GM23248 (cell line): ENCODE measurements at regions not wholly inside any gene's neighbourhood (a gene's known extent, or its start where the extent isn't known, plus 50 kb on each side); places are given as distances from the start of the nearest gene placed in this dataset.
A peak's percentile ranks its signal among the peaks of the same experiment; 100 is the strongest.

ENCODE experiments used
- DNase-seq: peaks from one replicate; pipeline ENCODE4 v3.0.0-alpha.2; 2015
- H2AFZ ChIP-seq: fragments of 200-600 bp; sonication (generic); 2 replicates; pipeline ENCODE4 v1.6.1; 2016; ENCODE audit warnings: antibody characterized with exemption
- H3F3A ChIP-seq: fragments of 200-600 bp; sonication (generic); 2 replicates; pipeline ENCODE4 v1.6.1; 2016; ENCODE audit warnings: mild to moderate bottlenecking, antibody characterized with exemption, mixed run types; ENCODE audit not compliant: insufficient read depth
- H3K27ac ChIP-seq: fragments of 200-600 bp; sonication (generic); 2 replicates; pipeline ENCODE4 v1.5.1; 2016; ENCODE audit warnings: mild to moderate bottlenecking
- H3K27me3 ChIP-seq: fragments of 200-600 bp; sonication (generic); replicated peaks from 2 replicates; pipeline ENCODE4 v1.6.1; 2016; ENCODE audit warnings: mild to moderate bottlenecking; ENCODE audit not compliant: insufficient read depth
- H3K36me3 ChIP-seq: fragments of 200-600 bp; sonication (generic); 2 replicates; pipeline ENCODE4 v1.6.1; 2016; ENCODE audit warnings: low read depth, mild to moderate bottlenecking
- H3K4me1 ChIP-seq: fragments of 200-600 bp; sonication (generic); 2 replicates; pipeline ENCODE4 v1.6.1; 2016; ENCODE audit warnings: mild to moderate bottlenecking; ENCODE audit not compliant: insufficient read depth
- H3K4me2 ChIP-seq: fragments of 200-600 bp; sonication (generic); one replicate; pipeline ENCODE4 v1.6.1; 2016; ENCODE audit warnings: mild to moderate bottlenecking; ENCODE audit not compliant: unreplicated experiment
- H3K4me3 ChIP-seq: fragments of 200-600 bp; sonication (generic); 2 replicates; pipeline ENCODE4 v1.5.1; 2016; ENCODE audit warnings: mild to moderate bottlenecking
- H3K79me2 ChIP-seq: fragments of 200-600 bp; sonication (generic); 2 replicates; pipeline ENCODE4 v1.6.1; 2016; ENCODE audit warnings: mild to moderate bottlenecking; ENCODE audit not compliant: insufficient read depth
- H3K9ac ChIP-seq: fragments of 200-600 bp; sonication (generic); 2 replicates; pipeline ENCODE4 v1.6.1; 2016; ENCODE audit warnings: mild to moderate bottlenecking
- H3K9me2 ChIP-seq: fragments of 200-600 bp; sonication (generic); 2 replicates; pipeline ENCODE4 v1.6.1; 2016; ENCODE audit warnings: mixed run types, mild to moderate bottlenecking, moderate library complexity; ENCODE audit not compliant: insufficient read depth
- H3K9me3 ChIP-seq: fragments of 200-600 bp; sonication (generic); one replicate; pipeline ENCODE4 v1.6.1; 2017; ENCODE audit warnings: low read depth
- H4K20me1 ChIP-seq: fragments of 200-600 bp; sonication (generic); 2 replicates; pipeline ENCODE4 v1.6.0; 2016; ENCODE audit not compliant: insufficient read depth
- EZH2 ChIP-seq: fragments of 200-600 bp; sonication (generic); IDR thresholded peaks from 2 replicates; pipeline ENCODE4 v1.6.1; 2018; ENCODE audit warnings: antibody characterized with exemption, mild to moderate bottlenecking; ENCODE audit not compliant: insufficient read depth, poor library complexity, severe bottlenecking
- EZH2phosphoT487 ChIP-seq: fragments of 200-600 bp; sonication (generic); IDR thresholded peaks from 2 replicates; pipeline ENCODE4 v1.6.1; 2018; ENCODE audit warnings: antibody characterized with exemption, moderate library complexity, mild to moderate bottlenecking, low read depth; ENCODE audit not compliant: insufficient read depth
- WGBS, 2 experiments: methylation state at CpG; one replicate each; pipeline ENCODE4 v1.1.6; 2015 to 2017; ENCODE audit warnings: low lambda C conversion rate in 2 of 2, low coverage in 1 of 2; ENCODE audit errors: missing lambda C conversion rate in 2 of 2; 5-methylcytosine and 5-hydroxymethylcytosine counted together
- in situ Hi-C: fragments of 300-500 bp; cut with MboI; formaldehyde crosslinking; loops from 2 replicates; pipeline ENCODE4 v1.15.0; 2020

DNA sequence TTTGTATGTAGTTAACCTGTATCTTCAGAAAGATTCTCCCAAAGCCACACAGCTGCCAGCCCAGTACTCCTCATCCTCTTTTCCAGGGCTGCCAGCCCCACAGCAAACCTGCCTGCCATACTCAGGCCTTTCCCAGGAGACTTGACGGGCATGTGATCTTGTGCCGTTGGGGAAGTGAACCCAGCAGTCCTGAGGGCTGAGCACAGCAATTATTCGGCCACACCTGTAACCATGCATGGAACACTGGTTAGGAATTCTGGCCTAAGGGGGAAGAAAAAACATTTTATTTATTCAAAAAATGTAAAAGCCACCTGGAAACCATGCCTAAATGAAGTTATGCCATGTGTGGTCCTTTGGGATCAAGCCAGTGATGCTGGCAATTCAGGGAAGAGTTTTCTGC is 145.3 kb downstream of the GRIN2B start:
- no peak overlapping the region for H3K27ac ChIP-seq
- in situ Hi-C loops = no loop called here
- 25 to 35% methylated on average over 3 of the region's 3 CpGs for WGBS, 2 experiments
- H3K4me2 ChIP-seq = no peak overlapping the region
- H3K4me3 ChIP-seq = no peak overlapping the region
- H3K79me2 ChIP-seq = no peaks in the 10 kb centered on the region
- no peaks in the 10 kb centered on the region for H3K36me3 ChIP-seq
- DNase-seq = no peak
- H3K27me3 ChIP-seq = no peaks in the 10 kb centered on the region
- no peak overlapping the region for H2AFZ ChIP-seq
- no peaks in the 10 kb centered on the region for H3K4me1 ChIP-seq
- TF ChIP-seq EZH2 (no peak), EZH2phosphoT487 (no peak)
- H4K20me1 ChIP-seq = no peaks in the 10 kb centered on the region
- no peaks in the 10 kb centered on the region for H3K9me2 ChIP-seq
- H3K9ac ChIP-seq = no peak overlapping the region
- H3K9me3 ChIP-seq = no peaks in the 10 kb centered on the region
- H3F3A ChIP-seq = no peaks in the 10 kb centered on the region

DNA sequence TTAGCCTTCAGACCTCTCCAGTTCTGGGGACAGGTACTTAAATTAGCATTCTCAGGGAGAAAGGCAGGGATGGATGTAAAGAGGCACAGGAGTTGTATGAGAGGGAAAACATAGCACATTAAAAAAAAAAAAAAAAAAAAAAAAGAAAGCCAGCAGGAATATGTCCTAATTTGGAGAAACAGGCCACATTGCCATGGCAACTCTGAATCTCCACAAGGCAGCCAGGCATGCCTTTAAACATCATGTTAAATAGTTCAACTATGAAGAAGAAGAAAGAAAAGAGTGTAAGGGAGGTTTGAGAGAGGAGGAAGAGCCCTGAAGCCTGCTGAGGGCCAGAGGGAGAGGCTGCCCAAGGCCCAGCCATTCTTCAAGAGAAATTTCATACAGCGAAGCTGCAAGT is 145.8 kb downstream of the GRIN2B start:
- no peaks in the 10 kb centered on the region for H3K79me2 ChIP-seq
- H3F3A ChIP-seq = no peaks in the 10 kb centered on the region
- no peak overlapping the region for H3K27ac ChIP-seq
- TF ChIP-seq EZH2phosphoT487 (no peak), EZH2 (no peak)
- no peak overlapping the region for H3K4me3 ChIP-seq
- no peaks in the 10 kb centered on the region for H3K27me3 ChIP-seq
- H3K36me3 ChIP-seq = no peaks in the 10 kb centered on the region
- no peak overlapping the region for H2AFZ ChIP-seq
- no peaks in the 10 kb centered on the region for H3K9me2 ChIP-seq
- no peaks in the 10 kb centered on the region for H3K9me3 ChIP-seq
- DNase-seq = no peak
- WGBS, 2 experiments = 0 to 20% methylated on average over 1 of the region's 1 CpG
- H3K9ac ChIP-seq = no peak overlapping the region
- in situ Hi-C loops = no loop called here
- H3K4me2 ChIP-seq = no peak overlapping the region
- no peaks in the 10 kb centered on the region for H3K4me1 ChIP-seq
- no peaks in the 10 kb centered on the region for H4K20me1 ChIP-seq

DNA sequence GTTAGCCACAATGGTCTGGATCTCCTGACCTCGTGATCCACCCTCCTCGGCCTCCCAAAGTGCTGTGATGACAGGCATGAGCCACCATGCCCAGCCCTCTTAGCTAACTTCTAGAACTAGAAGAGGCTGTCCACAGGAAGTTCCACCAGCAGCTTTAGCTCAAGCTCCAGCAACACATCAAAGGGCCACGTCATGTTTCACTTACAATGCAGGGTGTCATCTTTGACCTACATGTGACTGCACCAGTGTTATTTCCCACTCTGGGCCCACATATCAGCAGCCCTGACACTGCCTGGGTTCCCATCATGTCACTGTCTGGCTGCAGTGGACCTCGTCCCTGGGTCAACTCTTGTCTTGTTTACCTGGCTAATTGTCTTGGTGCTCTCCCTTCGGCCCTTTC is 147.2 kb downstream of the GRIN2B start:
- no peaks in the 10 kb centered on the region for H3K27me3 ChIP-seq
- TF ChIP-seq EZH2phosphoT487 (no peak), EZH2 (no peak)
- H3K36me3 ChIP-seq = no peaks in the 10 kb centered on the region
- DNase-seq = no peak
- H4K20me1 ChIP-seq = no peaks in the 10 kb centered on the region
- H3K4me2 ChIP-seq = no peak overlapping the region
- H3K4me3 ChIP-seq = no peak overlapping the region
- H3K27ac ChIP-seq = no peak overlapping the region
- 20 to 47% methylated on average over 5 of the region's 5 CpGs for WGBS, 2 experiments
- H3K4me1 ChIP-seq = no peaks in the 10 kb centered on the region
- H3K9me2 ChIP-seq = no peaks in the 10 kb centered on the region
- no peak overlapping the region for H3K9ac ChIP-seq
- no peak overlapping the region for H2AFZ ChIP-seq
- H3K9me3 ChIP-seq = no peaks in the 10 kb centered on the region
- no peaks in the 10 kb centered on the region for H3F3A ChIP-seq
- H3K79me2 ChIP-seq = no peaks in the 10 kb centered on the region
- in situ Hi-C loops = no loop called here

DNA sequence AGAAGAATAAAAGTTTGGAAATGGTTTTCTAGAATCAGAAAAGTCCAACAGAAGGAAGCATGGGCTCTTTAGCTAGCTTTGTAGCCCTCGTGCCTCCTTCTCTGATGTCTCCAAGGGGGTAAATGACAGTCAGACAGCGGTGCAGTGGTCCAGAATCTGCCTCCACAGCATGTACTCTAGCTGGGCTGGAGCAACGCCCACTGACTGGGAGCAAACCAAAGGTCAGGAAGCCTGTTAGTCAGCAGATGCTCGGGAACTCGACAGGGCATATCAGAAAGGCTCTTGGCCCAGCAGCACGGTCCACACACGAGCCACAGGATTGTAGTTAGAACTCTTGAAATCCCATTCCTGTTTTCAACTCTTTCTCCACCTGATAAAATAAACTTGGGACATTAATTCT is 164.3 kb downstream of the GRIN2B start:
- Histone ChIP-seq H3K27me3 (no peaks in the 10 kb centered on the region), H4K20me1 (no peaks in the 10 kb centered on the region), H3F3A (no peaks in the 10 kb centered on the region), H3K79me2 (no peaks in the 10 kb centered on the region), H2AFZ (no peak overlapping the region), H3K4me3 (no peak overlapping the region), H3K36me3 (no peaks in the 10 kb centered on the region), H3K4me2 (no peak overlapping the region), H3K9ac (no peak overlapping the region), H3K4me1 (no peaks in the 10 kb centered on the region), H3K9me3 (no peaks in the 10 kb centered on the region), H3K27ac (no peak overlapping the region), H3K9me2 (no peaks in the 10 kb centered on the region)
- peak; percentile 1 for DNase-seq
- in situ Hi-C loops = no loop called here
- WGBS, 2 experiments = 23 to 32% methylated on average over 7 of the region's 7 CpGs
- TF ChIP-seq EZH2 = no peak
- TF ChIP-seq EZH2phosphoT487 = no peak

DNA sequence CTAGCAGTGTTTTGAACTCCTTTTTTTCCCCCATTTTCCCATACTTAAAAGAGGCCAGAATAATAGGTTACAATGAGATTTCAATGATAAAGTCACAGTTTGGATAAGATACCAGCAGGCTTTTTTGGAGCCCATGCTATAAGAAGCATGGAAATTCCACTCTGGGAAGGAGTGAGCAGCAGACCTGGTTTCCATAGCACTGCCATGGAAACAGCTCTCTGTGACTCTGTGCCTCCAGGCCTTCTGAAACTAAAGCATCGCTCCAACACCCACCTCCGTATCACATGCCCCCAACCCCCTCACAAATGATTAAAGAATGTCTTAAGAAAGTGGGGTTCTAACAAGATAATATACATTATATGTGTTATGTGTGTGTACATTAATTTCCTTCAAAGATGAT is 165.0 kb downstream of the GRIN2B start:
- TF ChIP-seq EZH2 (no peak), EZH2phosphoT487 (no peak)
- H3K4me1 ChIP-seq = no peaks in the 10 kb centered on the region
- in situ Hi-C loops = no loop called here
- H3K9me3 ChIP-seq = no peaks in the 10 kb centered on the region
- H3K27ac ChIP-seq = no peak overlapping the region
- H2AFZ ChIP-seq = no peak overlapping the region
- H3K27me3 ChIP-seq = no peaks in the 10 kb centered on the region
- H3K4me2 ChIP-seq = no peak overlapping the region
- DNase-seq = no peak
- H3K9ac ChIP-seq = no peak overlapping the region
- H3K9me2 ChIP-seq = no peaks in the 10 kb centered on the region
- H3K4me3 ChIP-seq = no peak overlapping the region
- no peaks in the 10 kb centered on the region for H4K20me1 ChIP-seq
- 39 to 58% methylated on average over 2 of the region's 2 CpGs for WGBS, 2 experiments
- no peaks in the 10 kb centered on the region for H3K79me2 ChIP-seq
- H3K36me3 ChIP-seq = no peaks in the 10 kb centered on the region
- H3F3A ChIP-seq = no peaks in the 10 kb centered on the region
